ENCODE measurements at regions not wholly inside any gene's neighbourhood (a gene's known extent, or its start where the extent isn't known, plus 50 kb on each side); places are given as distances from the start of the nearest gene placed in this dataset.

- Histone ChIP-seq H4K5ac (ENCODE audit: insufficient read length, low read depth, low read length) (no peak overlapping the region), H3K56ac (ENCODE audit: insufficient read length, low read depth, low read length) (no peak overlapping the region), H3K79me2 (ENCODE audit: insufficient read depth, low read length) (no peaks in the 10 kb centered on the region), H3K23me2 (ENCODE audit: insufficient read length, low read depth, low read length, poor library complexity, severe bottlenecking) (no peaks in the 10 kb centered on the region), H2BK15ac (ENCODE audit: low read depth, low read length) (no peak overlapping the region), H4K8ac (replicated peaks; ENCODE audit: insufficient read length, low read depth, low read length) (no peak overlapping the region), H3K4me1 (ENCODE audit: insufficient read depth, low read length) (peaks cover 17% of the 10 kb centered on the region; the same call in 1 of the 2 replicates), H3K27me3 (ENCODE audit: insufficient read depth, low read length) (no peaks in the 10 kb centered on the region), H4K91ac (ENCODE audit: insufficient read length, low read depth, low read length) (no peak overlapping the region), H3K27ac (ENCODE audit: insufficient read length, low read depth, low read length) (peak overlapping the region; percentile 11), H3K9ac (ENCODE audit: extremely low read depth, insufficient read length, low read length) (no peak overlapping the region), H3T11ph (ENCODE audit: low read length) (no peak overlapping the region), H3K23ac (ENCODE audit: insufficient read length, low read depth, low read length) (no peak overlapping the region), H2BK20ac (ENCODE audit: low read depth, low read length, poor library complexity, severe bottlenecking) (no peak overlapping the region), H3K4me2 (ENCODE audit: insufficient read depth, insufficient read length, low read length) (peak overlapping the region; percentile 2), H2BK5ac (ENCODE audit: insufficient read length, low read length) (no peak overlapping the region), H2AFZ (ENCODE audit: low read length) (no peak overlapping the region), H3K14ac (ENCODE audit: insufficient read depth, low read length) (no peak overlapping the region), H2BK12ac (ENCODE audit: insufficient read length, low read depth, low read length) (no peak overlapping the region), H3K79me1 (ENCODE audit: insufficient read depth, low read depth, low read length, poor library complexity, severe bottlenecking) (no peaks in the 10 kb centered on the region), H4K20me1 (ENCODE audit: control insufficient read depth, insufficient read depth, insufficient read length) (no peaks in the 10 kb centered on the region), H2BK120ac (ENCODE audit: low read depth, low read length, poor library complexity, severe bottlenecking) (no peak overlapping the region), H3K18ac (ENCODE audit: insufficient read length, low read depth, low read length) (no peak overlapping the region), H2AK5ac (ENCODE audit: insufficient read length, low read length) (no peak overlapping the region), H3K4ac (ENCODE audit: low read depth, low read length) (no peak overlapping the region), H3K9me3 (ENCODE audit: control insufficient read depth, low read depth, low read length) (no peaks in the 10 kb centered on the region)
- peaks cover 40 to 48% of the 10 kb centered on the region in 2 experiments for H3K4me1 Mint-ChIP-seq
- no CpG with 5 or more reads among the region's 4 CpGs for WGBS (ENCODE audit: extremely low coverage, insufficient read length, low lambda C conversion rate)
- peaks cover 5 to 9% (median 6%) of the 10 kb centered on the region in 3 experiments; a peak in 5 of 7 replicates for H3K36me3 Mint-ChIP-seq (ENCODE audit: insufficient read depth in 1 of 3, low read depth in 3 of 3)
- H3K27ac Mint-ChIP-seq = peak overlapping the region in 2 of 3 experiments; percentile 14 to 65; a peak in 3 of 7 replicates
- no peak for DNase-seq
- no peak overlapping the region for H3K4me3 Mint-ChIP-seq
- H3K9me3 Mint-ChIP-seq = peaks cover 0 to 6% of the 10 kb centered on the region in 2 experiments; a peak in 3 of 5 replicates
- TF ChIP-seq, protein P1, sequence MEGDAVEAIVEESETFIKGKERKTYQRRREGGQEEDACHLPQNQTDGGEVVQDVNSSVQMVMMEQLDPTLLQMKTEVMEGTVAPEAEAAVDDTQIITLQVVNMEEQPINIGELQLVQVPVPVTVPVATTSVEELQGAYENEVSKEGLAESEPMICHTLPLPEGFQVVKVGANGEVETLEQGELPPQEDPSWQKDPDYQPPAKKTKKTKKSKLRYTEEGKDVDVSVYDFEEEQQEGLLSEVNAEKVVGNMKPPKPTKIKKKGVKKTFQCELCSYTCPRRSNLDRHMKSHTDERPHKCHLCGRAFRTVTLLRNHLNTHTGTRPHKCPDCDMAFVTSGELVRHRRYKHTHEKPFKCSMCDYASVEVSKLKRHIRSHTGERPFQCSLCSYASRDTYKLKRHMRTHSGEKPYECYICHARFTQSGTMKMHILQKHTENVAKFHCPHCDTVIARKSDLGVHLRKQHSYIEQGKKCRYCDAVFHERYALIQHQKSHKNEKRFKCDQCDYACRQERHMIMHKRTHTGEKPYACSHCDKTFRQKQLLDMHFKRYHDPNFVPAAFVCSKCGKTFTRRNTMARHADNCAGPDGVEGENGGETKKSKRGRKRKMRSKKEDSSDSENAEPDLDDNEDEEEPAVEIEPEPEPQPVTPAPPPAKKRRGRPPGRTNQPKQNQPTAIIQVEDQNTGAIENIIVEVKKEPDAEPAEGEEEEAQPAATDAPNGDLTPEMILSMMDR (conservative IDR thresholded peaks at IDR 0.05) = no peak
- H3K27me3 Mint-ChIP-seq (ENCODE audit: low read depth) = no peaks in the 10 kb centered on the region
These were observed 103.9 kb upstream of the DAPK1 start for GRCh38 chr9:87393706-87394230.
